NCI-H187 (cell line): ENCODE measurements at regions not wholly inside any gene's neighbourhood (a gene's known extent, or its start where the extent isn't known, plus 50 kb on each side); places are given as distances from the start of the nearest gene placed in this dataset.
"Not testable (repeated sequence)": the region's sequence is repeated elsewhere in the genome, so short reads cannot be mapped to it uniquely, and the experiment has no call there.

Experiments
- DNase-seq, 2 experiments: peaks; one replicate each; lab custom pipeline; 2025; lab: John Stamatoyannopoulos, UW

GRCh38 chr1:206256935-206257334 lies 53.6 kb downstream of the SRGAP2 start:
- DNase-seq: not testable (repeated sequence)

DNA sequence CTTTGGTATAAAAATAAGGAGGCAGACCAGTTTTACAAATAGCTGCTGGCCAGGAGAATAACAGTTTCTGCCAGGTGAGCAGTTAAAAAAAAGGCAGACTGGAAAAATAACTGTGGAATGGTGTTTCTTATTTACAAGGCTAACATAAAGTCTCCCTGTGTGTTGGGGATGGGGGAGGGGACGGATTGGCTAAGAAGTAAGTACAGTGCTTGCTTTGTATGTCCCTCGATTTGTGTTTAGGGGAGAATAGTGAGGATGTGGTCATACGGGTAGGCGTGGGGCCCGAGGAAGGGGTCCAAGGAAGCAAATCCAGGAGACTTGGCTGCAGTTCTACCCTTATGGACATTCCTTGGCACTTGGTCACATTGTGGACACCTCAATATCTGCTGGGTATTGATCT lies 58.1 kb downstream of the SRGAP2 start:
- not testable (repeated sequence) for DNase-seq

DNA sequence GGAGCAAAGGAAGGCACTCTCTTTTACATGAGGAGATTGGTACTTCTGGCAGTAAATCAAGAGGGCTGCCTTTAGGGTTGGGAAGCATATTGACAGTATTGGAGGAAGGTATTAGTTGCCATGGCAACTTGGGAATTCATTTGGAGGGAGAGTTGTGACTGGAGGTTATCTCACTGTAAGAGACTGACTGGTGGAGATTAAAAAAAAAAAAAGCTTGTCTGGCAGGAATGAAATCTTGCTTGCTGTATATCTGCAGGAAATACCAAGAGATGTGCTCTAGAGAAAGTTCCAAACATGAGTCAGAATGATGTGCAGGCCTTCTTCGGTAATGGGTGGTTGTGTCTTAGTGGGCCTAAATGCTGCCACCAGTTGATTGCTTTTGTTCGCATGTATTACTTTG lies 59.1 kb downstream of the SRGAP2 start:
- DNase-seq: not testable (repeated sequence)

GRCh38 chr1:206264916-206265315 lies 61.6 kb downstream of the SRGAP2 start:
- DNase-seq: not testable (repeated sequence)

- not testable (repeated sequence) for DNase-seq
Measured at GRCh38 chr1:206271153-206271552, 67.8 kb downstream of the SRGAP2 start.

GRCh38 chr1:206273104-206273503 lies 69.8 kb downstream of the SRGAP2 start:
- DNase-seq: not testable (repeated sequence)

DNA sequence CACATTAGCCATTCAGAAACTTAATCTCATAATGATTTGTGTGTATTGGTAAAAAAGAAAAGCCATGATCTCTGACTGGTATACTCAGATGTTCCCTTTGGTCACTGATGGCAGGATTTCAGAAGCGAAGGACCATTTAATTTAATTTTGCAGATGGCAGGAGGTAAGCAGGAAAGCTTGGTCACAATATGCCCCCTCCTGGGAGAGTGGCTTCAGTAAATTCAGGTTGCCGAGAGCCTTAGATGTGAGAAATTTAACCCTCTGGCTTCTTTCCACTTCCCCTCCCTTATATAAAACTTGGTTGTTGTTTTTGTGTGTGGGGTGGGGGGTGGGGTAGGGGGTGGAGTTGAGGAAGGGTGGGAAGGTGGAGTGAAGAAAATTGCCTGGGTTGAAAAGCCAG lies 72.8 kb downstream of the SRGAP2 start:
- DNase-seq: not testable (repeated sequence)

- DNase-seq: not testable (repeated sequence)
Measured at GRCh38 chr1:206278683-206279082, 75.3 kb downstream of the SRGAP2 start.

GRCh38 chr1:206280683-206281082 lies 77.3 kb downstream of the SRGAP2 start:
- not testable (repeated sequence) for DNase-seq

DNA sequence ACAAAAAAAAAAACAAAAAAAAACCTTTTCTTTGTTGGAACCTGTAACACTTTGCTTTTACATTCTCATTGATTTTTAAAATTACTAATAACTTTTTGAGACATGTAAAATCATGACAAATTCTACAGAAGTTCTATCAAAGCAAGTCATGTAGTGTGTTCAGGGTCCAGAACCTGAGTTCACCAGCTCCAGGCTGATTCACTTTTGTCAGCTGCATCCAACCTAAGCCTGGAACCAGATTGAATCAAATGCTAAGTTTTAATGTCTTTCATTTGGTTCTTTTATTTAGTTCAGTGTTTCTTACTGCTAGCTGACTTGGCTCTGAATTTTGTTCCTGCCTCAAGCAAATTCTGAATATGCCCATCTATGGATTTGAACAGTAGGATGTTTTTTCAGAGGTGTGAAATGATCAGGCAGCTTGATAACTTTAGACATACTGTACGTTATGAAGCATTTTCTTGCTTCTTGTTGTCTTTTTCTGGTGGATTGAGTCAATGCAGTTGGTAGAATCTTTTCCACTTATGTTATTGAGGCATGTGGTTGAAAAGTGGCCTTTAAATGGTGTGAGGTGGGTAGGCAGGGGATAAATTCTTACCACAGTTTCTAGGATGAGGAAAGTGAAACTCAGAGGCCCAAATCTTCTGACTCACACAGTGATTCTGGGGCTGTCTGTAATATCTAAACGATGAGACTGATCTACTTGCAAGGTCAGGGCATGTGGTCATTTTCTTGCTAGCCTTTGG lies 78.7 kb downstream of the SRGAP2 start:
- DNase-seq: not testable (repeated sequence)

DNA sequence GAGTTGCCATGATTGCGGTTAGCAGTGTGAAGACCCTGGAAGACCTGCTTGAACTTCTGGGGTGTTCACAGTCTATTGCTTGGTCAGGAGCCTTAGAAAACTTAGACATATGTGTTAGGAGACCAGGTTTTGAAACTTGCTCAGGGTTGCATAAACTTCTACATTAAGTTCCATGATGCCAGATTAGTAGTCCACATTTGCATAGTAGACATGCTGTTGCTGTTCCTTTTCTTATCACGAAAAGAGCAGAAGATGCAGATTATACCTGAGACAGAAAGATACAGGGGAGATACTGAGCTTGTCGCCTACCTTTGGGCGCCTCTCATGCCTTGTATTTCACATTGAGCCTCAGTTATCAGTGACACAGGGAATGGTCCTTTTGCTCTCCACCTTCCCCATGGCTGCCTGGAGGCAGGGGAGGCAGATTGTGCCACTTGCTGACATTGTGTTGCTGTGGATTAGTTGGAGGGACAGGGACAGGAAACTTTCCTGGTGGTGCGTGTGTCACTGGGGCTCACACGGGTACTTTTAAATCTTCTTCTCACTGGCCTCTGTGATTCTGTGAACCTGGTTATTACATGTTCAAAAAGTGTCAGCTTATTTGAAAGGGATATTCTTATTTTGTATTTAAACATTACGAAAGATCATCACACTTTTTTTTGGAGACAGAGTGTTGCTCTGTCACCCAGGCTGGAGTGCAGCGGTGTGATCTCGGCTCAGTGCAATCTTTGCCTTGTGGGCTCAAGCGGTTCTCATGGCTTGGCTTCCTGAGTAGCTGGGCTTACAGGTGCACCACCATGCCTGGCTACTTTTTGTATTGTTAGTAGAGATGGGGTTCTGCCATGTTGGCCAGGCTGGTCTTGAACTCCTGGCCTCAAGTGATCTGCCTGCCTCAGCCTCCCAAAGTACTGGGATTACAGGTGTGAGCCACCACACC lies 82.0 kb downstream of the SRGAP2 start:
- not testable (repeated sequence) for DNase-seq

- DNase-seq: not testable (repeated sequence)
Measured at GRCh38 chr1:206287759-206288158, 84.4 kb downstream of the SRGAP2 start.

GRCh38 chr1:206288453-206288852 lies 85.1 kb downstream of the SRGAP2 start:
- DNase-seq: not testable (repeated sequence)

DNA sequence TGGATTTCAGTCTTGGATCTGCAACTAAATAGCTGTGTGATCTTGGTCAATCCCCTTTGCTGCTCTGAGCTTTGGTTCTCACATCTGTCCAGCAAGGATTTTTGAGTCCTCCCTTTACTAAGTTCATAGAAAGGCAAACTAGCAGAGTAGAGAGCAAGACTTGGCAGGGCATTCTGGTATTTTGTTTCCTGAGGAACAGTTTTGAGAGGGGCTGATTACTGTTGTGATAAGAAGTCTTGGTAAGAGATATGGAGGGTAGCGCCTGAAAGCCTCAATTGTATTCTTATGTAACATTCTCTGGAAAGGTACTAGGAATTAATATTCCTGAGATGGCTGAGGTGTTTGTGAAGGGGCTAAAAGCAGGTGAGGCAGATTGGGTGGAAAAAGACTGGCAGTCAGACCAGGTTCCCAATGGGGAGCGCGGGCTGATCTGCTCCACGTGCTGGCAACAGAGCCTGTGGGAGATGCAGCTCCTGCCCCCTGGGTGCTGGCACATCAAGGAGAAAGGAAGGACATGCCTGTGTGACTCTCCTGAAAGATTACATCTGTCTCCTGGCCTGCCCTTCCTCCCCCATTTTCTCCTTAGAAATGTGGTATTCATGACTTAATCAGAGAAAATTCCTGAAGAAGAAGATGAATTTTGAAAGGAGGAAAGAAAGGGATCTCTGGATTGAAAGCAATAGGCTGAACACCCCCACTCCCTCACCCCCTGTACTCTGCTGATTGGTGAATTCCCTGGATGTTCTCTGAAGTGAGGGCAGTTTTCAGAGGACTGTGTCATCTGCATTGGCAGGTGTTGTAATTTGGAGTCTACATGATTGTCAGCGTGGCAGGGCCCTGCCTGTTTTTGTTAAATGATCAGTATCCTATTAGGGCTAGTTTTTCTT lies 94.0 kb downstream of the SRGAP2 start:
- not testable (repeated sequence) for DNase-seq

DNA sequence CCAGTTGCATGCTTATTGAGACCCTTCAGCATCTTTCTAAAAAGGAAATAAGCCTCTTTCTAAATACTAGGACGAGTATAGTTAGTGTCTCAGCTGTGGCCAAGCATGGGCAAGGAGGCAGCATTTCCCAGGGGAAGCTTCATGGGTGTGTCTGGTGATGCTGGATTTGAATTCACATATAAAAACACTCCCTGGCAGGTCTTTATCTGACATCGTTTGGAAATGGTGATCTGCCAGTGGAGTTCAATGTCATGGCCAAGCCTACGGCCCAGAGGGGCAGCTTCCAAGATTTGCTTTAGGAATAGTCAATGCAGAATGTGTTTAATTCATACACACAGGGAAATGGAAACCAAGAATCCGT lies 94.7 kb downstream of the SRGAP2 start:
- not testable (repeated sequence) for DNase-seq

GRCh38 chr1:206299181-206299791 lies 95.9 kb downstream of the SRGAP2 start:
- DNase-seq: not testable (repeated sequence)

GRCh38 chr1:206299942-206300341 lies 96.6 kb downstream of the SRGAP2 start:
- DNase-seq: not testable (repeated sequence)

GRCh38 chr1:206302056-206302455 lies 98.7 kb downstream of the SRGAP2 start:
- not testable (repeated sequence) for DNase-seq

DNA sequence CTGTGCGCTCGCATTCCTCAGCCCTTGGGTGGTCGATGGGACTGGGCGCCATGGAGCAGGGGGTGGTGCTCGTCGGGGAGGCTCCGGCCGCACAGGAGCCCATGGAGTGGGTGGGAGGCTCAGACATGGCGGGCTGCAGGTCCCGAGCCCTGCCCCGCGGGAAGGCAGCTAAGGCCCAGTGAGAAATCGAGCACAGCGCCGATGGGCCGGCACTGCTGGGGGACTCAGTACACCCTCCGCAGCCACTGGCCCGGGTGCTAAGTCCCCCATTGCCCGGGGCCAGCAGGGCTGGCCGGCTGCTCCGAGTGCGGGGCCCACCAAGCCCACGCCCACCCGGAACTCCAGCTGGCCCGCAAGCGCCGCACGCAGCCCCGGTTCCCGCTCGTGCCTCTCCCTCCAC lies 104.1 kb downstream of the SRGAP2 start:
- DNase-seq: not testable (repeated sequence)

- not testable (repeated sequence) for DNase-seq
Measured at GRCh38 chr1:206310948-206311347, 107.6 kb downstream of the SRGAP2 start.

- DNase-seq: not testable (repeated sequence)
Measured at GRCh38 chr1:206311611-206312273, 108.4 kb downstream of the SRGAP2 start.
